Liver (tissue), 8 donors: ENCODE measurements at regions not wholly inside any gene's neighbourhood (a gene's known extent, or its start where the extent isn't known, plus 50 kb on each side); places are given as distances from the start of the nearest gene placed in this dataset.
"Not testable (repeated sequence)": the region's sequence is repeated elsewhere in the genome, so short reads cannot be mapped to it uniquely, and the experiment has no call there.

Source experiments
- DNase-seq: peaks from one replicate; pipeline ENCODE4 v3.0.0-alpha.2; 2017; ENCODE audit warnings: low spot score
- H3K27ac ChIP-seq, 2 donors: one replicate each; pipeline ENCODE4 v1.7.0; 2013; ENCODE audit warnings: inconsistent platforms in 2 of 2, low read length in 2 of 2, control low read depth in 1 of 2, low read depth in 1 of 2, mild to moderate bottlenecking in 1 of 2
- H3K27me3 ChIP-seq, 4 donors: one replicate each; pipeline versions ENCODE4 v1.6.1 to v1.7.0; 2013; ENCODE audit warnings: low read length in 3 of 4, inconsistent platforms in 1 of 4, mild to moderate bottlenecking in 1 of 4, moderate library complexity in 1 of 4; ENCODE audit not compliant: control insufficient read depth in 4 of 4, insufficient read depth in 4 of 4
- H3K36me3 ChIP-seq, 4 donors: one replicate each; pipeline versions ENCODE4 v1.6.1 to v1.7.0; 2013; ENCODE audit warnings: low read length in 3 of 4, mild to moderate bottlenecking in 3 of 4, low read depth in 1 of 4, moderate library complexity in 1 of 4; ENCODE audit not compliant: control insufficient read depth in 4 of 4, insufficient read depth in 3 of 4
- H3K4me1 ChIP-seq, 4 donors: one replicate each; pipeline versions ENCODE4 v1.6.1 to v1.7.0; 2013; ENCODE audit warnings: low read length in 3 of 4, mild to moderate bottlenecking in 3 of 4, moderate library complexity in 1 of 4; ENCODE audit not compliant: control insufficient read depth in 4 of 4, insufficient read depth in 4 of 4
- H3K4me3 ChIP-seq, 3 donors: one replicate each; pipeline versions ENCODE4 v1.6.1 to v1.7.0; 2013; ENCODE audit warnings: low read length in 3 of 3, control low read depth in 1 of 3, low read depth in 1 of 3, mild to moderate bottlenecking in 1 of 3
- H3K9ac ChIP-seq, 2 donors: one replicate each; pipeline ENCODE4 v1.7.0; 2013; ENCODE audit warnings: low read length in 2 of 2, mild to moderate bottlenecking in 2 of 2, moderate library complexity in 2 of 2, control low read depth in 1 of 2, low read depth in 1 of 2
- H3K9me3 ChIP-seq, 4 donors: one replicate each; pipeline versions ENCODE4 v1.6.1 to v1.7.0; 2013; ENCODE audit warnings: low read length in 3 of 4; ENCODE audit not compliant: control insufficient read depth in 4 of 4
- ATF3 ChIP-seq: IDR thresholded peaks from 2 replicates; pipeline ENCODE4 v1.6.1; 2016; ENCODE audit warnings: antibody characterized with exemption
- CTCF ChIP-seq: fragments of 150-350 bp; IDR thresholded peaks from 2 replicates; pipeline ENCODE4 v1.5.1; 2017; ENCODE audit warnings: improper control_type of control experiment, low read depth, low read length; ENCODE audit not compliant: missing input control
- EGR1 ChIP-seq, 2 donors: IDR thresholded peaks; 2 replicates each; pipeline ENCODE4 v1.6.1; 2016 to 2018; ENCODE audit warnings: antibody characterized with exemption in 2 of 2, low read depth in 2 of 2
- FOXA1 ChIP-seq: IDR thresholded peaks from 2 replicates; pipeline ENCODE4 v1.6.1; 2016; ENCODE audit warnings: antibody characterized with exemption
- FOXA2 ChIP-seq: IDR thresholded peaks from 2 replicates; pipeline ENCODE4 v1.6.1; 2016; ENCODE audit warnings: antibody characterized with exemption
- GABPA ChIP-seq, 2 donors: IDR thresholded peaks in 1 of 2; conservative IDR thresholded peaks in 1 of 2; 2 replicates each; pipeline ENCODE4 v1.6.1; 2016; ENCODE audit warnings: antibody characterized with exemption in 2 of 2, mild to moderate bottlenecking in 1 of 2, moderate library complexity in 1 of 2
- HNF4G ChIP-seq: IDR thresholded peaks from 2 replicates; pipeline ENCODE4 v1.6.1; 2016; ENCODE audit warnings: antibody characterized with exemption
- JUND ChIP-seq, 2 donors: IDR thresholded peaks; 2 replicates each; pipeline ENCODE4 v1.6.1; 2016; ENCODE audit warnings: antibody characterized with exemption in 2 of 2
- MAX ChIP-seq: IDR thresholded peaks from 2 replicates; pipeline ENCODE4 v1.6.1; 2016; ENCODE audit warnings: antibody characterized with exemption
- NR2F2 ChIP-seq: IDR thresholded peaks from 2 replicates; pipeline ENCODE4 v1.6.1; 2016; ENCODE audit warnings: antibody characterized with exemption
- REST ChIP-seq: IDR thresholded peaks from 2 replicates; pipeline ENCODE4 v1.6.1; 2016; ENCODE audit warnings: antibody characterized with exemption, mild to moderate bottlenecking
- RXRA ChIP-seq, 2 donors: IDR thresholded peaks; 2 replicates each; pipeline ENCODE4 v1.6.1; 2017 to 2018; ENCODE audit warnings: antibody characterized with exemption in 2 of 2, mild to moderate bottlenecking in 1 of 2
- TAF1 ChIP-seq: conservative IDR thresholded peaks from 2 replicates; pipeline ENCODE4 v1.6.1; 2016; ENCODE audit warnings: antibody characterized with exemption, mild to moderate bottlenecking
- YY1 ChIP-seq: IDR thresholded peaks from 2 replicates; pipeline ENCODE4 v1.6.1; 2016; ENCODE audit warnings: antibody characterized with exemption, mild to moderate bottlenecking
- ZBTB33 ChIP-seq: IDR thresholded peaks from 2 replicates; pipeline ENCODE4 v1.6.1; 2016; ENCODE audit warnings: antibody characterized with exemption
- WGBS: extraction: QIAGEN DNeasy Blood & Tissue Kit; methylation state at CpG from one replicate; pipeline ENCODE4 v1.1.7; 2013; 5-methylcytosine and 5-hydroxymethylcytosine counted together
- donor health status: healthy.
- donor health status: healthy.
- donor health status: healthy.
- donor health status: healthy.
- donor health status: healthy.

GRCh38 chrX:138270931-138271330 is 440.6 kb downstream of the FGF13 start (continued):
- no peak for TF ChIP-seq ATF3
- TF ChIP-seq FOXA1: no peak
- TF ChIP-seq CTCF: no peak

- not testable (repeated sequence) for H3K27ac ChIP-seq, DNase-seq, H3K36me3 ChIP-seq, H3K4me1 ChIP-seq, H3K27me3 ChIP-seq, H3K4me3 ChIP-seq, H3K9ac ChIP-seq, H3K9me3 ChIP-seq
- 89% methylated on average over 31 of the region's 31 CpGs for WGBS
Measured at GRCh38 chrX:138282598-138283150, 428.8 kb downstream of the FGF13 start.

GRCh38 chrX:138287205-138287877 is 424.2 kb downstream of the FGF13 start:
- Histone ChIP-seq H3K9ac (no peak overlapping the region), H3K27me3 (no peaks in the 10 kb centered on the region), H3K36me3 (no peaks in the 10 kb centered on the region), H3K4me3 (no peak overlapping the region), H3K27ac (no peak overlapping the region), H3K4me1 (no peaks in the 10 kb centered on the region), H3K9me3 (no peaks in the 10 kb centered on the region)
- DNase-seq: no peak
- WGBS: 15% methylated on average over 3 of the region's 3 CpGs
- TF ChIP-seq NR2F2 (no peak), FOXA2 (no peak), TAF1 (no peak), YY1 (no peak), FOXA1 (no peak), ATF3 (no peak), EGR1 (IDR thresholded peaks at IDR 0.05; ENCODE audit: low read depth in 2 of 2) (no peak), MAX (no peak), GABPA (IDR thresholded peaks at IDR 0.05 in 1 of 2, conservative IDR thresholded peaks at IDR 0.05 in 1 of 2) (no peak), REST (no peak), HNF4G (no peak), JUND (IDR thresholded peaks at IDR 0.05) (no peak), RXRA (IDR thresholded peaks at IDR 0.05) (no peak), ZBTB33 (no peak)
